H1 (cell line): ENCODE measurements at regions not wholly inside any gene's neighbourhood (a gene's known extent, or its start where the extent isn't known, plus 50 kb on each side); places are given as distances from the start of the nearest gene placed in this dataset.

Experiments used
- CHD2 ChIP-seq: IDR thresholded peaks from 2 replicates; pipeline ENCODE4 v1.6.1; 2012; ENCODE audit warnings: low read length, improper control_type of control experiment
- CTBP2 ChIP-seq: IDR thresholded peaks from 2 replicates; pipeline ENCODE4 v1.7.0; 2011; ENCODE audit warnings: borderline replicate concordance, mild to moderate bottlenecking, moderate library complexity, mixed read lengths, low read length; ENCODE audit not compliant: insufficient read depth, insufficient read length
- CTCF ChIP-seq, 3 experiments: IDR thresholded peaks; 1 replicate in 2 of 3; 2 replicates in 1 of 3; pipeline versions ENCODE4 v1.5.1 to v1.6.1; 2011; ENCODE audit warnings: low read length in 3 of 3, mild to moderate bottlenecking in 3 of 3, inconsistent platforms in 2 of 3, low read depth in 1 of 3, moderate library complexity in 1 of 3; ENCODE audit not compliant: insufficient read depth in 1 of 3; ENCODE audit errors: control extremely low read depth in 1 of 3
- EP300 ChIP-seq, 2 experiments: IDR thresholded peaks; 1 replicate in 1 of 2; 2 replicates in 1 of 2; pipeline ENCODE4 v1.6.1; 2011 to 2012; ENCODE audit warnings: low read depth in 2 of 2, low read length in 2 of 2, mild to moderate bottlenecking in 2 of 2, borderline replicate concordance in 1 of 2, inconsistent platforms in 1 of 2, moderate library complexity in 1 of 2
- EZH2 ChIP-seq: fragments of 200-600 bp; sonication (generic); IDR thresholded peaks from 2 replicates; pipeline ENCODE4 v1.7.1; 2012; ENCODE audit warnings: low read depth, mild to moderate bottlenecking, moderate library complexity, low read length, inconsistent platforms; ENCODE audit not compliant: severe bottlenecking
- GABPA ChIP-seq: IDR thresholded peaks from 2 replicates; pipeline ENCODE4 v1.6.1; 2011; ENCODE audit warnings: mild to moderate bottlenecking, low read length, moderate library complexity, borderline replicate concordance; ENCODE audit not compliant: insufficient read depth
- POLR2AphosphoS5 ChIP-seq: IDR thresholded peaks from 2 replicates; pipeline ENCODE4 v1.6.1; 2011; ENCODE audit warnings: low read depth, low read length
- RNF2 ChIP-seq: fragments of 200-900, 300-1000 bp; sonication (generic); IDR thresholded peaks from 2 replicates; pipeline ENCODE4 v1.7.1; 2016; ENCODE audit warnings: borderline replicate concordance, low read depth, mild to moderate bottlenecking, antibody characterized with exemption, low read length; ENCODE audit not compliant: poor library complexity, severe bottlenecking; ENCODE audit errors: missing control alignments
- SP1 ChIP-seq: IDR thresholded peaks from 2 replicates; pipeline ENCODE4 v1.6.1; 2011; ENCODE audit warnings: low read depth, low read length
- TCF12 ChIP-seq: IDR thresholded peaks from 2 replicates; pipeline ENCODE4 v1.6.1; 2011; ENCODE audit warnings: low read depth, mild to moderate bottlenecking, low read length

GRCh38 chr5:159680095-159680494 lies 236.2 kb upstream of the ADRA1B start:
- no peak for TF ChIP-seq CTCF (IDR thresholded peaks at IDR 0.05; ENCODE audit: control extremely low read depth in 1 of 3, insufficient read depth in 1 of 3, low read depth in 1 of 3, low read length in 3 of 3)
- TF ChIP-seq CHD2, result no peak
- TF ChIP-seq CTBP2, result no peak
- TF ChIP-seq POLR2AphosphoS5, result no peak
- TF ChIP-seq RNF2, result no peak
- TF ChIP-seq EP300 (IDR thresholded peaks at IDR 0.05; ENCODE audit: borderline replicate concordance in 1 of 2, low read depth in 2 of 2, low read length in 2 of 2), result no peak
- no peak for TF ChIP-seq GABPA
- no peak for TF ChIP-seq SP1
- no peak for TF ChIP-seq EZH2
- TF ChIP-seq TCF12, result no peak
